Esophagus squamous epithelium (tissue), 4 donors: ENCODE measurements at regions not wholly inside any gene's neighbourhood (a gene's known extent, or its start where the extent isn't known, plus 50 kb on each side); places are given as distances from the start of the nearest gene placed in this dataset.

Experiments
- CTCF ChIP-seq, 6 experiments: fragments of 450-650 bp in 4 of 6; fragments of 200-600 bp in 2 of 6; sonication (generic) in 2 of 6; IDR thresholded peaks; one replicate each; pipeline ENCODE4 v1.5.1; 2016 to 2019; ENCODE audit warnings: antibody characterized with exemption in 6 of 6, mild to moderate bottlenecking in 4 of 6, moderate library complexity in 4 of 6
- POLR2A ChIP-seq, 4 donors: fragments of 450-650 bp; IDR thresholded peaks; one replicate each; pipeline ENCODE4 v1.6.1; 2017; ENCODE audit warnings: antibody characterized with exemption in 4 of 4, mild to moderate bottlenecking in 4 of 4, moderate library complexity in 3 of 4

- no peak for TF ChIP-seq CTCF (IDR thresholded peaks at IDR 0.05)
- no peak for TF ChIP-seq POLR2A (IDR thresholded peaks at IDR 0.05)
Observed at GRCh38 chr9:121584421-121584820, 67.0 kb upstream of the DAB2IP start.
